IPS-NIHi7 (cell line): ENCODE measurements at regions not wholly inside any gene's neighbourhood (a gene's known extent, or its start where the extent isn't known, plus 50 kb on each side); places are given as distances from the start of the nearest gene placed in this dataset.
A peak's percentile ranks its signal among the peaks of the same experiment; 100 is the strongest.
"Not testable (repeated sequence)": the region's sequence is repeated elsewhere in the genome, so short reads cannot be mapped to it uniquely, and the experiment has no call there.

ENCODE experiments used
- DNase-seq: peaks from one replicate; pipeline ENCODE4 v3.0.0; 2012; ENCODE audit warnings: mixed read lengths; ENCODE audit errors: extremely low spot score

- DNase-seq: no peak
Measured at GRCh38 chr6:166724576-166724975, 97.5 kb upstream of the RPS6KA2 start.

- DNase-seq: no peak
Measured at GRCh38 chr6:166722785-166723184, 95.7 kb upstream of the RPS6KA2 start.

- no peak for DNase-seq
Measured at GRCh38 chr6:166721576-166721975, 94.5 kb upstream of the RPS6KA2 start.

- no peak for DNase-seq
Measured at GRCh38 chr6:166720856-166721255, 93.8 kb upstream of the RPS6KA2 start.

- no peak for DNase-seq
Measured at GRCh38 chr6:166719019-166719418, 92.0 kb upstream of the RPS6KA2 start.

GRCh38 chr6:166718516-166718915, 91.5 kb upstream of the RPS6KA2 start:
- no peak for DNase-seq

- no peak for DNase-seq
Measured at GRCh38 chr6:166716910-166717617, 90.0 kb upstream of the RPS6KA2 start.

GRCh38 chr6:166715992-166716391, 88.9 kb upstream of the RPS6KA2 start:
- DNase-seq: no peak

- DNase-seq: peak; percentile 47
Measured at GRCh38 chr6:166715065-166715464, 88.0 kb upstream of the RPS6KA2 start.

- DNase-seq: no peak
Measured at GRCh38 chr6:166714581-166714980, 87.5 kb upstream of the RPS6KA2 start.

GRCh38 chr6:166714187-166714510, 87.1 kb upstream of the RPS6KA2 start:
- no peak for DNase-seq

GRCh38 chr6:166713434-166714186, 86.6 kb upstream of the RPS6KA2 start:
- no peak for DNase-seq

- peak; percentile 74 for DNase-seq
Measured at GRCh38 chr6:166712286-166713228, 85.5 kb upstream of the RPS6KA2 start.

- DNase-seq: no peak
Measured at GRCh38 chr6:166710084-166710483, 83.0 kb upstream of the RPS6KA2 start.

GRCh38 chr6:166708460-166708859, 81.4 kb upstream of the RPS6KA2 start:
- no peak for DNase-seq

GRCh38 chr6:166707045-166707444, 80.0 kb upstream of the RPS6KA2 start:
- DNase-seq: peak; percentile 82

- DNase-seq: no peak
Measured at GRCh38 chr6:166705069-166705468, 78.0 kb upstream of the RPS6KA2 start.

- no peak for DNase-seq
Measured at GRCh38 chr6:166704171-166704570, 77.1 kb upstream of the RPS6KA2 start.

GRCh38 chr6:166703149-166703710, 76.2 kb upstream of the RPS6KA2 start:
- no peak for DNase-seq

- not testable (repeated sequence) for DNase-seq
Measured at GRCh38 chr6:166701424-166701823, 74.4 kb upstream of the RPS6KA2 start.

GRCh38 chr6:166700871-166701270, 73.8 kb upstream of the RPS6KA2 start:
- not testable (repeated sequence) for DNase-seq

GRCh38 chr6:166697113-166697512, 70.1 kb upstream of the RPS6KA2 start:
- DNase-seq: no peak
